Endothelial cell of umbilical vein (primary cell): ENCODE measurements at regions not wholly inside any gene's neighbourhood (a gene's known extent, or its start where the extent isn't known, plus 50 kb on each side); places are given as distances from the start of the nearest gene placed in this dataset.

Source experiments
- BruUV-seq: library from RNA; stranded (reverse); fragments of 400-500 nt; replicated peaks from 2 replicates; lab custom pipeline; 2021; lab: Mats Ljungman, UMichigan
- CTCF ChIA-PET: fragments of 300-600, 350-600 bp; sonication (Branson Sonifier 250); formaldehyde crosslinking; loops from one replicate; lab custom pipeline; 2021; ENCODE audit warnings: antibody characterized with exemption, inconsistent platforms; lab: Charles Lee
- POLR2A ChIA-PET: fragments of 300-600, 350-600 bp; sonication (Branson Sonifier 250); formaldehyde crosslinking; loops from one replicate; lab custom pipeline; 2021; ENCODE audit warnings: antibody characterized with exemption, inconsistent platforms; lab: Charles Lee
- DNase-seq: peaks from one replicate; pipeline ENCODE4 v3.0.0-alpha.2; 2011; ENCODE audit warnings: low read depth, low spot score
- FAIRE-seq: peaks from 2 replicates; lab custom pipeline; 2011; peaks lifted over from hg19 to GRCh38; lab: Jason Lieb, UNC
- H2AFZ ChIP-seq: 2 replicates; pipeline ENCODE4 v1.6.0; 2012; ENCODE audit warnings: low read depth, low read length, control low read depth, inconsistent platforms
- H3K27ac ChIP-seq: 2 replicates; pipeline ENCODE4 v1.5.1; 2011; ENCODE audit warnings: low read depth, mild to moderate bottlenecking, control low read depth, low read length, moderate library complexity; ENCODE audit not compliant: insufficient read depth
- H3K27me3 ChIP-seq, 2 experiments: 2 replicates each; pipeline versions ENCODE4 v1.6.0 to v1.6.1; 2011; ENCODE audit warnings: low read length in 2 of 2, mixed read lengths in 1 of 2; ENCODE audit not compliant: control insufficient read depth in 2 of 2, insufficient read depth in 2 of 2
- H3K36me3 ChIP-seq, 2 experiments: 2 replicates in 1 of 2; 3 replicates in 1 of 2; pipeline ENCODE4 v1.5.1; 2011; ENCODE audit warnings: low read length in 2 of 2, mild to moderate bottlenecking in 1 of 2, moderate library complexity in 1 of 2; ENCODE audit not compliant: control insufficient read depth in 2 of 2, insufficient read depth in 2 of 2; ENCODE audit errors: extremely low read depth in 1 of 2
- H3K4me1 ChIP-seq: 3 replicates; pipeline ENCODE4 v1.5.1; 2011; ENCODE audit warnings: mild to moderate bottlenecking, low read length; ENCODE audit not compliant: control insufficient read depth, insufficient read depth; ENCODE audit errors: extremely low read depth
- H3K4me2 ChIP-seq: 2 replicates; pipeline ENCODE4 v1.6.1; 2011; ENCODE audit warnings: low read length, control low read depth, mixed read lengths; ENCODE audit not compliant: insufficient read depth
- H3K4me3 ChIP-seq, 3 experiments: fragments of 200-600 bp in 1 of 3; sonication (generic), shearing (Covaris generic) in 1 of 3; replicated peaks in 1 of 3; 2 replicates each; pipeline ENCODE4 v1.5.1; 2011 to 2016; ENCODE audit warnings: control low read depth in 3 of 3, low read length in 3 of 3, mild to moderate bottlenecking in 2 of 3, inconsistent platforms in 1 of 3, low read depth in 1 of 3, moderate library complexity in 1 of 3; ENCODE audit not compliant: insufficient read depth in 1 of 3
- H3K79me2 ChIP-seq: 2 replicates; pipeline ENCODE4 v1.6.0; 2012; ENCODE audit warnings: low read length, inconsistent platforms; ENCODE audit not compliant: control insufficient read depth, insufficient read depth
- H3K9ac ChIP-seq: replicated peaks from 2 replicates; pipeline ENCODE3; 2011; ENCODE audit warnings: low read length, control low read depth; ENCODE audit not compliant: insufficient read depth; ENCODE audit errors: extremely low read depth
- H3K9me1 ChIP-seq: replicated peaks from 3 replicates; pipeline ENCODE4 v1.6.0; 2011; ENCODE audit warnings: mild to moderate bottlenecking, low read length; ENCODE audit not compliant: control insufficient read depth, insufficient read depth; ENCODE audit errors: extremely low read depth
- H3K9me3 ChIP-seq: replicated peaks from 2 replicates; pipeline ENCODE4 v1.5.1; 2012; ENCODE audit warnings: low read length, inconsistent platforms; ENCODE audit not compliant: control insufficient read depth, insufficient read depth
- H4K20me1 ChIP-seq: replicated peaks from 2 replicates; pipeline ENCODE3; 2011; ENCODE audit warnings: mild to moderate bottlenecking, low read length; ENCODE audit not compliant: control insufficient read depth, insufficient read depth; ENCODE audit errors: extremely low read depth
- EZH2 ChIP-seq: IDR thresholded peaks from 2 replicates; pipeline ENCODE4 v1.6.1; 2012; ENCODE audit warnings: borderline replicate concordance, low read depth, mild to moderate bottlenecking, moderate library complexity, low read length, inconsistent platforms; ENCODE audit not compliant: severe bottlenecking
- FOS ChIP-seq: IDR thresholded peaks from 2 replicates; pipeline ENCODE4 v1.6.1; 2011; ENCODE audit warnings: mild to moderate bottlenecking, low read length, moderate library complexity, borderline replicate concordance; ENCODE audit not compliant: insufficient read depth
- MAX ChIP-seq: IDR thresholded peaks from 2 replicates; pipeline ENCODE4 v1.6.1; 2011; ENCODE audit not compliant: insufficient read depth, insufficient read length
- MYC ChIP-seq: IDR thresholded peaks from one replicate; pipeline ENCODE4 v1.6.1; 2011; ENCODE audit warnings: mild to moderate bottlenecking, low read depth, low read length
- dilution Hi-C: fragments of 300-500 bp; cut with MboI; formaldehyde crosslinking; loops from one replicate; pipeline ENCODE4 v1.15.0; 2019; ENCODE audit warnings: low sequenced_read_pairs; ENCODE audit not compliant: extremely low pct_ligation_motif_present
- intact Hi-C: fragments of 100-400 bp; cut with micrococcal nuclease; formaldehyde crosslinking; loops from one replicate; pipeline ENCODE4 v1.10.0; 2022

DNA sequence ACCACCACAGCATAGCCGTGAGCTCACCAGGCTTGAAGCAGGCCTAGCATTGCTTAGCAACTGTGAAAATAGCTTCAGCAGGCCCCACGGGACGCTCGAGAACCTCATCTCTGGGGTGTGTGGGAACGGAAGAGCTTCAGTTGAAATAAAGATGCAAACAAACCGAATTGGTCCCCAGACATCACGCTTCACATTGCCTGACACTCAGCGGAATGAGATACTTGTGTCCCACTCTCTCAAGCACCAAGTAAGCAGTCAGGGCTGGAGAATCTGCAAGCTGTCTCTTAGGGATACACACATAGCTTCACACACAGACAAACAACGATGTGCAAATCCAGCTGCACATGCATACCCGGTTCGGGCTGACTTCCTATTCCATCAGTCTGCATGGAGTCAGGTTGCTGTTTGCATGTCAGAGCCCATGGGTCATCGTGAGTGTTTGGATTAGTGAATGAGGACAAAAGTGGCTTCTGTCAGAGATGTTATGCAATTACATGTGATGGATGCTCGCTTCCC lies 205.7 kb downstream of the SNX19 start:
- no peaks in the 10 kb centered on the region for H3K79me2 ChIP-seq
- FAIRE-seq = no peak
- no peak overlapping the region for H3K4me3 ChIP-seq
- dilution Hi-C loops = no loop called here
- ChIA-PET CTCF (no interaction called here), POLR2A (no interaction called here)
- H3K36me3 ChIP-seq = no peaks in the 10 kb centered on the region
- H3K9me3 ChIP-seq = no peaks in the 10 kb centered on the region
- H3K27me3 ChIP-seq = peaks cover 5% of the 10 kb centered on the region in 2 experiments
- H3K4me2 ChIP-seq = no peak overlapping the region
- intact Hi-C loops = no loop called here
- H3K27ac ChIP-seq = no peak overlapping the region
- no peaks in the 10 kb centered on the region for H4K20me1 ChIP-seq
- H3K9ac ChIP-seq = no peak overlapping the region
- H2AFZ ChIP-seq = no peak overlapping the region
- TF ChIP-seq MAX = no peak
- no peak for TF ChIP-seq FOS
- no peak for TF ChIP-seq MYC
- no peaks in the 10 kb centered on the region for H3K9me1 ChIP-seq
- H3K4me1 ChIP-seq = no peaks in the 10 kb centered on the region
- no TSS peak for BruUV-seq
- no peak for DNase-seq

DNA sequence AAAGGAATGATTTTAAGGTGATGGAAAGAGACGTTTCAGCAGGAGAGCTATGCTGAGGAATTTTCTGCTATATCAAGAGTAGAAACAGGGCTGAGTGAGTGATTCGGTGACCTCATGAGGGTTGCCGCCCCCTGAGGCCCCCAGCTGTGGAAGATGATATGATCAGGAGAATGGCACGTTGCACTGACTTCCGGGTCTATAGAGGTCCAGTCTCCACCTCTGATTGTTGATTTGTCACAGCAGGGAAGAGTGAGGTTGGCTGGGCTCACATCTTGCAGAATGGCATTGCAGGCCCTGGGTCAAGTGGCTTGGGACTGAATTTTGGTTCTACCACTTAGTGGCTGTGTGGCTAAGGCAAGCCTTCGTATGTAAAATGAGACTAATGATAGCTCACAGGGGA lies 205.1 kb downstream of the SNX19 start:
- POLR2A ChIA-PET = no interaction called here

More for the DNA sequence above, 205.1 kb downstream of the SNX19 start:
- no TSS peak for BruUV-seq
- CTCF ChIA-PET = no interaction called here
- no peak for TF ChIP-seq EZH2
- no peaks in the 10 kb centered on the region for H3K9me1 ChIP-seq
- no peaks in the 10 kb centered on the region for H4K20me1 ChIP-seq
- no peak overlapping the region for H3K4me3 ChIP-seq
- H3K27ac ChIP-seq = no peak overlapping the region
- no peaks in the 10 kb centered on the region for H3K9me3 ChIP-seq
- H3K9ac ChIP-seq = no peak overlapping the region
- no peaks in the 10 kb centered on the region for H3K4me1 ChIP-seq
- no peaks in the 10 kb centered on the region for H3K79me2 ChIP-seq
- intact Hi-C loops = no loop called here
- DNase-seq (no peak), FAIRE-seq (no peak)
- dilution Hi-C loops = no loop called here
- H3K36me3 ChIP-seq = no peaks in the 10 kb centered on the region
- peaks cover 5 to 7% of the 10 kb centered on the region in 2 experiments for H3K27me3 ChIP-seq
- no peak overlapping the region for H3K4me2 ChIP-seq
- no peak overlapping the region for H2AFZ ChIP-seq
